Right kidney (tissue), 1 donor: ENCODE measurements at regions not wholly inside any gene's neighbourhood (a gene's known extent, or its start where the extent isn't known, plus 50 kb on each side); places are given as distances from the start of the nearest gene placed in this dataset.
"Not testable (repeated sequence)": the region's sequence is repeated elsewhere in the genome, so short reads cannot be mapped to it uniquely, and the experiment has no call there.

Source experiments
- DNase-seq: peaks from one replicate; pipeline ENCODE4 v3.0.0-alpha.2; 2016

DNA sequence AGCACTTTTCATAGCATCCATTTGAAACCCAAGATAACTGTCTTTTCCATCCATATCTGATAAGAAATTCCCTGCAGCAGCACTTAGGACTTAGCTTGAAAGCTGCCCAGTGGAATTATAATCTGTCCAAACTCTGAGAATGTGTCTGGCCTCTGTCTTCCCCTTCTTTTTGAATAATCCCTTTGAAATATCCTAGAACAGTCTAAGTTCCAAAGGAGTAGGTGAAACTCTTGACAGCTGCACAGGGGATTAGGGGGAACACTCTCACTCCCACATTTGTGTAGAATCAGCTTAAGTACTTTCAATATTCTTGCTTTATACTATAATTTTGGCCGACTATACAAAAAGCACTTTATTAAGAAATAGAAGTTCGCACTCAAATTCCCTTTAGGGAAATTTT is 157.7 kb downstream of the PAPSS1 start:
- DNase-seq, result no peak

DNA sequence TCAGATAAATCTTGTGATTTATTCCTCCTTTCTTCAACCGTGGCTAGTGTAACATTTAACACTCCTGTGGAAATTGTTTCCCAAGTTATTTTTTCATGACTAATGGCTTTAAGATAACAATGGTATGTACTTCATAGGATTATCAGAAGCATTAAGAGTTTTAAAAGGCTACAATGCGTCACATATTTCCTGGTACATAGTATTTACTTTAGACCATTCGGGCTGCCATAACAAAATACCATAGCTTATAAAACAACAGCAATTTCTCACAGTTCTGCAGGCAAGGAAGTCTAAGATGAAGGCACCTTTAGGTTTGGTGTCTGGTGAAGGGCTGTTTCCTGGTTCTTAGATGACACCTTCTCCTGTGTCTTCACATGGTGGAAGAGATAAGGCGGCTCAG is 158.6 kb downstream of the PAPSS1 start:
- no peak for DNase-seq

DNA sequence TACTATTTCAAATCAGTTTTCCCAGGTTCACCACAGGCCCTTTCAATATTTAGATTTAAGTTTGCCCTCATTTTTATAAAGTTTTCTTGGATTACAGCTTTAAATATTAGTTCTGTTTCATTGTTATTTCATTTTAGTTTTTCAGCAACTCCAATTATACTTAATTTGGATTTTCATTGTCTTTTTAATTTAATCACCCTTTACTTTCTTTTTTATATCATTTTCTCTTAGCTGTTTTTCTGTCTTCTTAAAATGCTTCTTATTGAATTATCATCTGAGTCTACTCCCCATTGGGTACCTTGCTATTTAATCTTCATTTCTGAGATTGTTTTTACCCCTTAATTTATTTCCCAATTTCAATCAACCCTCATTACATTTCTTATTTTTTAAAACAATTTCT is 160.4 kb downstream of the PAPSS1 start:
- no peak for DNase-seq

DNA sequence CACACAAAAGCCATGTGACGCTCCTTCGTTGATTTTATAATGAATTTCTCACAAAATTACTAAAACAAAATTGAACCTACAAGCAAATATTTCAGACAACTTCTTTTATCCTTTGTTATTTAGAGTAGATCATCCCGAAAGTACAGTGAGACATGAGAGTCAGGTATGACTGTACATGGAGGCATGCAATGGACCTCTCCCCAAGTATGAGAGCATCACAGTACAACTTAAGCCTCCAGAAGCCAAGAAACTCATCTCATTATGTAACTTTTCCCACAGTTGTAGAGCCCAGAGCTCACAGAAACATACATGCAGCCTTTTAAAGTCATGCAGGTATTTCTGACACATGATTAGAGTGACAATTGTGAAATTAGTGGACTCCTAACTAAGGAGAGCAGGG is 167.7 kb downstream of the PAPSS1 start:
- no peak for DNase-seq

GRCh38 chr4:107548211-107548905 is 171.7 kb downstream of the PAPSS1 start:
- DNase-seq, result no peak

DNA sequence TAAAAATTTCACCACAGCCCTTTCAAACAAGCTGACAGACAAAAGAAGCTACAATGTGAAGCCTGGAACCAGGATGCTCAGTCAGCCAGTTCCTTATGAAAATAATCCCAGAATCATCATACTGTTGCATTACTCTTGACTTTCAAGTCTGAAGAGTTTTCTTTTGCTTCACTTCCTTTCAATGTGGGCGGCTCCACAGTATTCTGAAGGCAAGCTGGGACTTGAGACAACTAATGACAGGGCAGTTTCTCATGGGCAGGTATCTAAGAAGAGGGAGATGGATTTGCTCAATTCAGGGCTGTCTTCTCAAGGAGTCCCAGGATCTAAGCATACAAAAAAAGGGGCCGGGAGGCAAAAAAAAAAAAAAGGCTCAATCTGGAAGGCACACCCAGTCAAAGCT is 173.4 kb downstream of the PAPSS1 start:
- no peak for DNase-seq

DNA sequence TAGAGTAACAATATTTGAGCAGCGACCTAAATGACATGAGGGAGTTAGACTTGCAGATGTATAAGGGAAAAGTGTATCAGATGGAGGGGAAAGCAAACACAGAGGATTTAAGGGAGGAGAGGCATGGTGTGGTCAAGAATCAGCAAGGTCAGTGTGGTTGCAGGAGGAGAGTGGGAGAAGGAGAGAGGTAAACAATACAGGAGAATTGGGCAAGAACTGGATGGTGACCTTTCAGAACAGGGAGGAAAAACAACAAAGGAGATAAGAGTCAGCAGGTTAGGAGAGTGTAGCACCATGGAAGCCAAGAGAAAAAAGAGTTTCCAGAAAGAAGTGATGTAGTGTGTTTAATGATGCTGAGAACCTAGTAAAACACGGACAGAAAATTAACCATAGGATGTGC is 178.5 kb downstream of the PAPSS1 start:
- DNase-seq, result no peak

- DNase-seq, result no peak
These were observed 188.1 kb downstream of the PAPSS1 start for GRCh38 chr4:107531927-107532326.

DNA sequence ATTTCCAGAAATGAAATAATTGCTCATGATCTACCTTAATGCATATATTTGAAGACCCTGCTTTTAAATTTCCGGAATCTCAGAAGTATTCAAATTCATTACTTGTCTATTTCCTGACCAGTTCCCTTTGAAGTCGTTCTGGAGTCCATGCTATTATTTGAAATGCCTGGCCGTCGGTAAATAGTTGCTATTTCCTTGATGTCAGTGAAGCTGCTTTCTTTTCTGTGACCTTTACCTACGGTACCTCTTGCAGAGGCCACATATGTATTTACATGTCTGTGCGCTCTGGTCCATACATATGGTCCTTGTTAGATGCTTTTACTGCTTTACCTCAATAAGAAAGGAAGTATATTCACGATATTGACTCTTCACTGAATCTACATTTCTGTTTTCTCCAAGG is 199.7 kb downstream of the PAPSS1 start:
- DNase-seq, result no peak

- no peak for DNase-seq
These were observed 201.0 kb downstream of the PAPSS1 start for GRCh38 chr4:107519053-107519452.

GRCh38 chr4:107518076-107518475 is 202.0 kb downstream of the PAPSS1 start:
- no peak for DNase-seq

- no peak for DNase-seq
These were observed 207.5 kb downstream of the PAPSS1 start for GRCh38 chr4:107512549-107512948.

GRCh38 chr4:107509615-107510014 is 210.4 kb downstream of the PAPSS1 start:
- DNase-seq, result no peak

- DNase-seq, result no peak
These were observed 219.5 kb downstream of the PAPSS1 start for GRCh38 chr4:107500551-107500950.

DNA sequence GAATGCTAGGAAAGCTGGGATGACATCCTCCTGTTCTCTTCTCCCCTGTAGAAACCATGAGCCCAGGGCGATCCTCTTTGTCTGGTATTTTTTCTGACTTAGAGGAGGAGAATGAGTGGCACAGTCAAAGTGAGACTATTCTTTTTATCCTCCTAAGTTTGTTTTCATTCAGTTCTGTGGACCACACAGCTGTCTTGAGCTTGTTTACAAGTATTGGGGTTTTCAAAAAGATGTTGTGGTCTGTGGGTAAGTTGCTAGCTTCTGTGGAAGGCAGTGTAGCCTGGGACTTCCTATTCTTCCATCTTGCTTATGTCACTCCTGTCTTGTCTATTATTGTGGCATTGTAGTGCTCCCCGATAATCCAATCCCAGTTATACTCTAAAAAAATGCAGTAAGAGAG is 223.0 kb downstream of the PAPSS1 start:
- no peak for DNase-seq

- no peak for DNase-seq
These were observed 227.5 kb downstream of the PAPSS1 start for GRCh38 chr4:107492566-107492965.

- no peak for DNase-seq
These were observed 229.9 kb downstream of the PAPSS1 start for GRCh38 chr4:107490116-107490515.

GRCh38 chr4:107483621-107484020 is 236.4 kb downstream of the PAPSS1 start:
- not testable (repeated sequence) for DNase-seq

- DNase-seq, result no peak
These were observed 237.5 kb downstream of the PAPSS1 start for GRCh38 chr4:107482546-107482945.

DNA sequence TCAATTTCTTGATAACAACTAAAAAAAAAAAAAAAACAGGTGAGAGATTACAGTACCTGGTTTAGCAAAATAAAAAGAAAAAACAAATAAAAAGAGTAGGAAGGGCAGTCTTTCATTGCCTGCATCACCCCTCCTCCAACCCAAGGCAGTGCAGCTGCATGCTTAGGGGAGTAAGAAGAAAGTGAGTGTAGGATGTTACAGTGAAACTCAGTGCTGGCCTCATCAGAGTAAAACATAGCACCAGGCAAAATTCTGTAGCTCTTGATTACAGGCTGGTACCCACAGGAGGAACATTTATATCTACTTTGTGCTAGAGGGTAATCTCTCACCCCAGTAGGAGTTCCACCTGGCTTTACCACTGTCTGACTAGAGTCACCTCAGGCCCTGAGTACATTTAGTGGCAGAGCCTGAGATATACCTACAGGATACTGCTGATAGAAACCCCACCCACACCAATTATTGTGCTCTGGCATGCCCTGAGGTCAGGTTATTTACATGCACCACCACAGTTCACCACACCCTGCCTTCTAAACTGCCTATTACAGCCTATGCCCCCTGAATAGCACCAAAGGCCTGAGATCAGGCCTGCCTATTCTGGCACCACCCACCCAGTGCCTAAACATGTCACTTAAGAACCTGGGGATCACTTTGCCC is 241.6 kb downstream of the PAPSS1 start:
- DNase-seq, result no peak

- DNase-seq, result no peak
These were observed 246.9 kb downstream of the PAPSS1 start for GRCh38 chr4:107473126-107473525.

DNA sequence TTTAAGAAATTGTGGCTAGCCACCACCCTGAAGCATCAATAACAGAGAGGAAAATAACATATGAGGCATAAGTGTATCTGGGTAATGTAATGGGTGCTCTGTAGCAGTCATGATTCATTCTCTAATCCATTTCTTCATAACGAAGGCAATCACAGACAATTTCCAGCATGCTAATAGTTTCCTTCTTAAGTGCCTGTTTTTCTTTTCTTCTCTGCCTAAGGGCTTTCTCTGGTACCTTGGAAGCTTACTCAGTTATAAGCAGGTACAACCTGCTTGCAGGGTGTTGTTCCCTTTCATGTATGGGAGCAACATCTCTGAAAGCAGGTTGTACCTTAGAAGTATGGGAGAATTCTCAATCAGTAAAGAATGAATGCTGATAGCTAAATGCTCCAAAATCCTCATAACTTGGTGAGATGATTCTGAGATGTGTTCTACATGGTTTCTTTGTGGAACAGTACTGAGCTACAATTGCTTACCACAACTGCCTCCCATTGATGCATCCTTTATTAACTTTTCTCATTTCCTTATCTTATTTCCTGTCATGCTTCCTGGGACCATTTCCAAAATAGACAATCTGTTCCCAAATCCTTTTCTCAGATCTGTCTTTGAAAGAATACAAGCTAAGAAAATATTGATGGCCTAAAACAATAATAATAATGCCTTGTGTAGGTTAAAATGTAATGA is 247.6 kb downstream of the PAPSS1 start:
- no peak for DNase-seq

GRCh38 chr4:107470173-107470572 is 249.9 kb downstream of the PAPSS1 start:
- no peak for DNase-seq

DNA sequence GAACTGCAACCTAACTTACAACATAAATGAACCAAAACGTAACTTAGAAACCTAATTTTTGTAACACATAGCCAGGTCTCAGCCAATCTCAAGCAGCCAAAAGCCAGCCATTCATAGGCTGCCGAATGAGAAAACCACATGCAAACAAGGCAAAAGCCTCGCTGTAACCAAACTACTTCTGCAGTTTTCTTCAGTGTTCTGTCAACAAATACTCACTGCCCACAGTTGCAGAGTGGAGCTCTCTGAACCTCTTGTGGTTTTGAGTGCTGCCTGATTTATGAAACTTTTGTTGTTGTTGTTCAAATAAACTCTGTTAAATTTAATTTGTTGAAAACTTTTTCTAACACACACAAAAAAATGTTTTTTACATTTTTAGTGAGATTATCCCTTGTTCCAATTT is 251.2 kb downstream of the PAPSS1 start:
- DNase-seq, result no peak
